H9 (cell line): ENCODE measurements at regions not wholly inside any gene's neighbourhood (a gene's known extent, or its start where the extent isn't known, plus 50 kb on each side); places are given as distances from the start of the nearest gene placed in this dataset.

ENCODE experiments used
- DNase-seq: peaks from one replicate; pipeline ENCODE4 v3.0.0-alpha.2; 2017
- H2AFZ ChIP-seq: one replicate; pipeline ENCODE4 v1.6.1; 2013; ENCODE audit warnings: mild to moderate bottlenecking, low read length, control low read depth, moderate library complexity
- H2AK5ac ChIP-seq: 2 replicates; pipeline ENCODE4 v1.6.1; 2013; ENCODE audit warnings: low read length, control low read depth, mixed read lengths; ENCODE audit not compliant: insufficient read length
- H2BK120ac ChIP-seq: one replicate; pipeline ENCODE4 v1.6.1; 2013; ENCODE audit warnings: low read depth, mild to moderate bottlenecking, low read length, control low read depth, inconsistent platforms; ENCODE audit not compliant: poor library complexity, severe bottlenecking
- H2BK12ac ChIP-seq: 2 replicates; pipeline ENCODE4 v1.6.1; 2013; ENCODE audit warnings: low read length, control low read depth, mixed read lengths, low read depth; ENCODE audit not compliant: insufficient read length
- H2BK15ac ChIP-seq: 2 replicates; pipeline ENCODE4 v1.6.1; 2013; ENCODE audit warnings: low read depth, low read length, control low read depth
- H2BK20ac ChIP-seq: one replicate; pipeline ENCODE4 v1.6.1; 2013; ENCODE audit warnings: low read depth, mild to moderate bottlenecking, low read length, control low read depth, inconsistent platforms; ENCODE audit not compliant: poor library complexity, severe bottlenecking
- H2BK5ac ChIP-seq: 2 replicates; pipeline ENCODE4 v1.6.1; 2013; ENCODE audit warnings: low read length, control low read depth, mixed read lengths; ENCODE audit not compliant: insufficient read length
- H3K14ac ChIP-seq: 2 replicates; pipeline ENCODE4 v1.6.1; 2013; ENCODE audit warnings: low read length, control low read depth; ENCODE audit not compliant: insufficient read depth
- H3K18ac ChIP-seq: 2 replicates; pipeline ENCODE4 v1.6.1; 2013; ENCODE audit warnings: low read depth, mild to moderate bottlenecking, mixed read lengths, low read length, control low read depth; ENCODE audit not compliant: insufficient read length
- H3K23ac ChIP-seq: 2 replicates; pipeline ENCODE4 v1.6.1; 2013; ENCODE audit warnings: low read length, control low read depth, mixed read lengths, low read depth; ENCODE audit not compliant: insufficient read length
- H3K23me2 ChIP-seq: 2 replicates; pipeline ENCODE4 v1.6.1; 2013; ENCODE audit warnings: low read depth, mild to moderate bottlenecking, mixed read lengths, low read length, control low read depth; ENCODE audit not compliant: insufficient read length, poor library complexity, severe bottlenecking
- H3K27ac ChIP-seq: 2 replicates; pipeline ENCODE4 v1.5.1; 2013; ENCODE audit warnings: low read length, control low read depth, mixed read lengths, low read depth; ENCODE audit not compliant: insufficient read length
- H3K27me3 ChIP-seq: 2 replicates; pipeline ENCODE4 v1.6.1; 2013; ENCODE audit warnings: low read length, control low read depth, inconsistent platforms; ENCODE audit not compliant: insufficient read depth
- H3K4ac ChIP-seq: 2 replicates; pipeline ENCODE4 v1.6.1; 2013; ENCODE audit warnings: low read depth, mild to moderate bottlenecking, control low read depth, inconsistent platforms, low read length, moderate library complexity
- H3K4me1 ChIP-seq: 2 replicates; pipeline ENCODE4 v1.6.1; 2013; ENCODE audit warnings: low read length, control low read depth, inconsistent platforms; ENCODE audit not compliant: insufficient read depth
- H3K4me2 ChIP-seq: 2 replicates; pipeline ENCODE4 v1.6.1; 2013; ENCODE audit warnings: low read length, control low read depth, mixed read lengths; ENCODE audit not compliant: insufficient read length, insufficient read depth
- H3K56ac ChIP-seq: 2 replicates; pipeline ENCODE4 v1.6.1; 2013; ENCODE audit warnings: low read depth, mild to moderate bottlenecking, mixed read lengths, low read length, control low read depth; ENCODE audit not compliant: insufficient read length
- H3K79me1 ChIP-seq: 2 replicates; pipeline ENCODE4 v1.6.1; 2013; ENCODE audit warnings: low read depth, mild to moderate bottlenecking, moderate library complexity, low read length, control low read depth, inconsistent platforms; ENCODE audit not compliant: insufficient read depth, poor library complexity, severe bottlenecking
- H3K79me2 ChIP-seq: 2 replicates; pipeline ENCODE4 v1.6.1; 2013; ENCODE audit warnings: low read length, control low read depth, inconsistent platforms; ENCODE audit not compliant: insufficient read depth
- H3K9ac ChIP-seq: 2 replicates; pipeline ENCODE4 v1.6.1; 2013; ENCODE audit warnings: low read length, control low read depth, mixed read lengths; ENCODE audit not compliant: insufficient read length; ENCODE audit errors: extremely low read depth
- H3K9me3 ChIP-seq: one replicate; pipeline ENCODE4 v1.6.1; 2013; ENCODE audit warnings: low read depth, low read length, inconsistent platforms; ENCODE audit not compliant: control insufficient read depth
- H3T11ph ChIP-seq: one replicate; pipeline ENCODE4 v1.6.1; 2013; ENCODE audit warnings: mild to moderate bottlenecking, low read length, control low read depth, inconsistent platforms
- H4K20me1 ChIP-seq: one replicate; pipeline ENCODE4 v1.6.1; 2013; ENCODE audit not compliant: control insufficient read depth, insufficient read length, insufficient read depth
- H4K5ac ChIP-seq: 2 replicates; pipeline ENCODE4 v1.6.1; 2013; ENCODE audit warnings: low read depth, mild to moderate bottlenecking, mixed read lengths, low read length, control low read depth; ENCODE audit not compliant: insufficient read length
- H4K8ac ChIP-seq: replicated peaks from 2 replicates; pipeline ENCODE4 v1.6.1; 2013; ENCODE audit warnings: low read length, control low read depth, mixed read lengths, low read depth; ENCODE audit not compliant: insufficient read length
- H4K91ac ChIP-seq: 2 replicates; pipeline ENCODE4 v1.6.1; 2013; ENCODE audit warnings: low read depth, mild to moderate bottlenecking, moderate library complexity, mixed read lengths, low read length, control low read depth; ENCODE audit not compliant: insufficient read length
- H3K27ac Mint-ChIP-seq, 3 experiments: 2 replicates in 2 of 3; 3 replicates in 1 of 3; pipeline ENCODE4 v1.8.0; 2020 to 2021; ENCODE audit warnings: mixed read lengths in 3 of 3, mild to moderate bottlenecking in 1 of 3, moderate library complexity in 1 of 3
- H3K27me3 Mint-ChIP-seq: 2 replicates; pipeline ENCODE4 v1.8.0; 2021; ENCODE audit warnings: low read depth, mild to moderate bottlenecking, moderate library complexity, mixed read lengths
- H3K36me3 Mint-ChIP-seq, 3 experiments: 2 replicates in 2 of 3; 3 replicates in 1 of 3; pipeline ENCODE4 v1.8.0; 2020 to 2021; ENCODE audit warnings: low read depth in 3 of 3, mixed read lengths in 3 of 3; ENCODE audit not compliant: insufficient read depth in 1 of 3
- H3K4me1 Mint-ChIP-seq, 2 experiments: 2 replicates each; pipeline ENCODE4 v1.8.0; 2020; ENCODE audit warnings: mixed read lengths in 2 of 2
- H3K4me3 Mint-ChIP-seq, 2 experiments: 2 replicates in 1 of 2; 3 replicates in 1 of 2; pipeline ENCODE4 v1.8.0; 2020 to 2021; ENCODE audit warnings: mild to moderate bottlenecking in 2 of 2, mixed read lengths in 2 of 2, moderate library complexity in 1 of 2
- H3K9me3 Mint-ChIP-seq, 2 experiments: 2 replicates in 1 of 2; 3 replicates in 1 of 2; pipeline ENCODE4 v1.8.0; 2020; ENCODE audit warnings: mild to moderate bottlenecking in 2 of 2, mixed read lengths in 2 of 2, moderate library complexity in 1 of 2
- CTCF ChIP-seq: fragments of 200-600 bp; sonication (generic); conservative IDR thresholded peaks from 3 replicates; pipeline ENCODE4 v1.8.0; 2021; ENCODE audit warnings: antibody characterized with exemption, mild to moderate bottlenecking
- WGBS: extraction: QIAGEN DNeasy Blood & Tissue Kit; methylation state at CpG from one replicate; pipeline ENCODE4 v1.1.7; 2013; ENCODE audit warnings: missing lambda C conversion rate, low lambda C conversion rate, mixed read lengths; ENCODE audit not compliant: insufficient read length; ENCODE audit errors: extremely low coverage; 5-methylcytosine and 5-hydroxymethylcytosine counted together

DNA sequence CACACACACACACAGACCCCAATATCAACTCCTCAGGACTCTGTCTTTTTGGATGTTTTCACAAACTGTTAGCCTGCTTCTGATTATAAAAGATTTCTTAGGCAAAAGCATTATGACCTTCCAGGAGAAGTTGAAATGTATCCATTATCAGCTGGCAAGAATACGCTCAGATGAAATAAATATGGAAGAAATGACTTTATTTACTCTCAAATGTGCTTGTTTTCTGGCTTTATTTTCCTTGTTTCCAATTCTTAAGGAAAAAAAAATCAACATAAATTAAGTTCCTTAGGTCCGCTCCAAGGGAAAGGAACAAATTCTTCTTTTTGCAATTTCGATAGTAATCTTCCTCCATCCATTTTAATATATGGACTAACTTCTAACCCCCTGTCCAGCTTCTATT is 175.6 kb upstream of the HCCS start:
- Mint-ChIP-seq H3K27me3 (no peaks in the 10 kb centered on the region; the same call in 1 of the 2 replicates), H3K9me3 (peaks cover 52 to 60% of the 10 kb centered on the region in 2 experiments), H3K4me3 (no peak overlapping the region), H3K36me3 (peaks cover 0 to 6% (median 0%) of the 10 kb centered on the region in 3 experiments; a peak in 1 of 7 replicates), H3K27ac (no peak overlapping the region), H3K4me1 (no peaks in the 10 kb centered on the region)
- H3K9ac ChIP-seq, result no peak overlapping the region
- H4K5ac ChIP-seq, result no peak overlapping the region
- no peaks in the 10 kb centered on the region for H3K23me2 ChIP-seq
- no peaks in the 10 kb centered on the region for H3K79me1 ChIP-seq
- H2BK20ac ChIP-seq, result no peak overlapping the region
- no peak overlapping the region for H2BK120ac ChIP-seq
- H3K79me2 ChIP-seq, result no peaks in the 10 kb centered on the region
- H2AFZ ChIP-seq, result no peak overlapping the region
- no peak overlapping the region for H2AK5ac ChIP-seq
- DNase-seq, result no peak
- H2BK5ac ChIP-seq, result no peak overlapping the region
- no peaks in the 10 kb centered on the region for H3K4me1 ChIP-seq
- H3K4ac ChIP-seq, result no peak overlapping the region
- no peak overlapping the region for H3K18ac ChIP-seq
- no peak overlapping the region for H4K8ac ChIP-seq
- WGBS, result no CpG with 5 or more reads among the region's 3 CpGs
- H3K56ac ChIP-seq, result no peak overlapping the region
- H4K20me1 ChIP-seq, result no peaks in the 10 kb centered on the region
- H4K91ac ChIP-seq, result no peak overlapping the region
- TF ChIP-seq CTCF, result no peak
- no peak overlapping the region for H2BK12ac ChIP-seq
- H3K27me3 ChIP-seq, result no peaks in the 10 kb centered on the region
- no peaks in the 10 kb centered on the region for H3K9me3 ChIP-seq
- no peak overlapping the region for H3K4me2 ChIP-seq
- H3K27ac ChIP-seq, result no peak overlapping the region
- no peak overlapping the region for H3K14ac ChIP-seq
- no peak overlapping the region for H3T11ph ChIP-seq
- no peak overlapping the region for H3K23ac ChIP-seq
- no peak overlapping the region for H2BK15ac ChIP-seq
